ENCODE measurements at regions not wholly inside any gene's neighbourhood (a gene's known extent, or its start where the extent isn't known, plus 50 kb on each side); places are given as distances from the start of the nearest gene placed in this dataset.
A peak's percentile ranks its signal among the peaks of the same experiment; 100 is the strongest.

GRCh38 chr2:35997488-35997887, 358.1 kb upstream of the CRIM1 start (continued):
- no peak for TF ChIP-seq AFF4 (CRISPR knock-in tag; IDR thresholded peaks at IDR 0.05; ENCODE audit: borderline replicate concordance)
- no peak for TF ChIP-seq ATF3 (CRISPR knock-in tag; conservative IDR thresholded peaks at IDR 0.05)

DNA sequence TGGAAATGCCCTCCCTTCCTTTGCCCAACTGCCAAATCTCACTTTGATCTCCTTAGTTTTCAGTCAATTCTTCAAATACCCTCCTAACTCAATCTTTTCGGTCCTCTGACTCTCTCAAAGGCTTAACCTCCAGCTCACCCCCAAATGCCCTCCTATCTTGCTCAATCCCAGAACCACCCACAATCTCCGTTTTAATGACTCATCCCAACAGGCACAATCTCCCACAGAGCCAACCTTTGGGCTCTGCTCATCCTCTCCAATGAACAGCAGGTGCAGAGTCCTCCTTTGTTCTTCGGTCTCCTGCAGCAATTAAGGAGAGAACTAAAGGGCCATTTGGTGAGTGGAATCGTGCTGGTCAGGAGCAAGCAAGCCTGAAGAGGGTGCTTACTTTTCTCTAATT, 366.1 kb upstream of the CRIM1 start:
- DNase-seq (ENCODE audit: low spot score) (no peak), ATAC-seq (peak; percentile 97)
- TF ChIP-seq EMX1 (CRISPR knock-in tag; IDR thresholded peaks at IDR 0.05) (no peak), JUN (CRISPR knock-in tag; IDR thresholded peaks at IDR 0.05) (no peak), SOX15 (CRISPR knock-in tag; IDR thresholded peaks at IDR 0.05) (no peak), ZNF671 (CRISPR knock-in tag; IDR thresholded peaks at IDR 0.05) (no peak), GRHL2 (CRISPR knock-in tag; IDR thresholded peaks at IDR 0.05; ENCODE audit: insufficient replicate concordance, severe bottlenecking) (no peak), MXD4 (CRISPR knock-in tag; IDR thresholded peaks at IDR 0.05; ENCODE audit: borderline replicate concordance) (no peak), ZNF423 (CRISPR knock-in tag; IDR thresholded peaks at IDR 0.05) (peak; percentile 56; the same call in 1 of the 2 replicates), SP1 (CRISPR knock-in tag; conservative IDR thresholded peaks at IDR 0.05) (no peak), NFE2L1 (CRISPR knock-in tag; IDR thresholded peaks at IDR 0.05) (peak; percentile 50; the same call in 1 of the 2 replicates)
- TF ChIP-seq, protein P1, sequence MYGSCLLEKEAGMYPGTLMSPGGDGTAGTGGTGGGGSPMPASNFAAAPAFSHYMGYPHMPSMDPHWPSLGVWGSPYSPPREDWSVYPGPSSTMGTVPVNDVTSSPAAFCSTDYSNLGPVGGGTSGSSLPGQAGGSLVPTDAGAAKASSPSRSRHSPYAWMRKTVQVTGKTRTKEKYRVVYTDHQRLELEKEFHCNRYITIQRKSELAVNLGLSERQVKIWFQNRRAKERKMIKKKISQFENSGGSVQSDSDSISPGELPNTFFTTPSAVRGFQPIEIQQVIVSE (CRISPR knock-in tag; IDR thresholded peaks at IDR 0.05; ENCODE audit: borderline replicate concordance) = no peak
- TF ChIP-seq, protein P2, sequence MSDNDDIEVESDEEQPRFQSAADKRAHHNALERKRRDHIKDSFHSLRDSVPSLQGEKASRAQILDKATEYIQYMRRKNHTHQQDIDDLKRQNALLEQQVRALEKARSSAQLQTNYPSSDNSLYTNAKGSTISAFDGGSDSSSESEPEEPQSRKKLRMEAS (CRISPR knock-in tag; IDR thresholded peaks at IDR 0.05) = no peak
- Mint-ChIP-seq H3K27me3 (ENCODE audit: low read depth) (no peaks in the 10 kb centered on the region; the same call in 1 of the 2 replicates), H3K4me3 (no peak overlapping the region), H3K9me3 (peaks cover 23% of the 10 kb centered on the region), H3K36me3 (peaks cover 11% of the 10 kb centered on the region), H3K27ac (no peak overlapping the region), H3K4me1 (peaks cover 14% of the 10 kb centered on the region)
- ChIA-PET CTCF (no interaction called here), POLR2A (interaction anchor here (0.6 kb wide), 1 partner anchor 10 kb away, joined by 3 read pairs; no protein-coding TSS in a partner anchor)

GRCh38 chr2:35989040-35989439, 366.5 kb upstream of the CRIM1 start:
- H3K27ac Mint-ChIP-seq = no peak overlapping the region
- H3K9me3 Mint-ChIP-seq = peaks cover 21% of the 10 kb centered on the region
- ATAC-seq (peak; percentile 31; the same call in 1 of the 2 replicates), DNase-seq (ENCODE audit: low spot score) (no peak)
- CTCF ChIA-PET = interaction anchor here (0.6 kb wide), 1 partner anchor 217 kb away, joined by 3 read pairs; no protein-coding TSS in a partner anchor
- H3K27me3 Mint-ChIP-seq (ENCODE audit: low read depth) = no peaks in the 10 kb centered on the region; the same call in 1 of the 2 replicates
- H3K4me1 Mint-ChIP-seq = peaks cover 14% of the 10 kb centered on the region
- TF ChIP-seq TEAD4 (CRISPR knock-in tag; IDR thresholded peaks at IDR 0.05) (no peak), NFE2L1 (CRISPR knock-in tag; IDR thresholded peaks at IDR 0.05) (no peak), ZNF396 (CRISPR knock-in tag; IDR thresholded peaks at IDR 0.05; ENCODE audit: borderline replicate concordance) (no peak), USF2 (CRISPR knock-in tag; IDR thresholded peaks at IDR 0.05) (no peak)
- TF ChIP-seq, protein P3, sequence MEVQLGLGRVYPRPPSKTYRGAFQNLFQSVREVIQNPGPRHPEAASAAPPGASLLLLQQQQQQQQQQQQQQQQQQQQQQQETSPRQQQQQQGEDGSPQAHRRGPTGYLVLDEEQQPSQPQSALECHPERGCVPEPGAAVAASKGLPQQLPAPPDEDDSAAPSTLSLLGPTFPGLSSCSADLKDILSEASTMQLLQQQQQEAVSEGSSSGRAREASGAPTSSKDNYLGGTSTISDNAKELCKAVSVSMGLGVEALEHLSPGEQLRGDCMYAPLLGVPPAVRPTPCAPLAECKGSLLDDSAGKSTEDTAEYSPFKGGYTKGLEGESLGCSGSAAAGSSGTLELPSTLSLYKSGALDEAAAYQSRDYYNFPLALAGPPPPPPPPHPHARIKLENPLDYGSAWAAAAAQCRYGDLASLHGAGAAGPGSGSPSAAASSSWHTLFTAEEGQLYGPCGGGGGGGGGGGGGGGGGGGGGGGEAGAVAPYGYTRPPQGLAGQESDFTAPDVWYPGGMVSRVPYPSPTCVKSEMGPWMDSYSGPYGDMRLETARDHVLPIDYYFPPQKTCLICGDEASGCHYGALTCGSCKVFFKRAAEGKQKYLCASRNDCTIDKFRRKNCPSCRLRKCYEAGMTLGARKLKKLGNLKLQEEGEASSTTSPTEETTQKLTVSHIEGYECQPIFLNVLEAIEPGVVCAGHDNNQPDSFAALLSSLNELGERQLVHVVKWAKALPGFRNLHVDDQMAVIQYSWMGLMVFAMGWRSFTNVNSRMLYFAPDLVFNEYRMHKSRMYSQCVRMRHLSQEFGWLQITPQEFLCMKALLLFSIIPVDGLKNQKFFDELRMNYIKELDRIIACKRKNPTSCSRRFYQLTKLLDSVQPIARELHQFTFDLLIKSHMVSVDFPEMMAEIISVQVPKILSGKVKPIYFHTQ (CRISPR knock-in tag; IDR thresholded peaks at IDR 0.05) = no peak
- POLR2A ChIA-PET = interaction anchor here (0.6 kb wide), 1 partner anchor 10 kb away, joined by 3 read pairs; no protein-coding TSS in a partner anchor
- no peak overlapping the region for H3K4me3 Mint-ChIP-seq
- peaks cover 10% of the 10 kb centered on the region for H3K36me3 Mint-ChIP-seq

Measured in WTC11 (cell line).